Hepatocyte (in vitro differentiated cells): ENCODE measurements at regions not wholly inside any gene's neighbourhood (a gene's known extent, or its start where the extent isn't known, plus 50 kb on each side); places are given as distances from the start of the nearest gene placed in this dataset.
"Not testable (repeated sequence)": the region's sequence is repeated elsewhere in the genome, so short reads cannot be mapped to it uniquely, and the experiment has no call there.

ENCODE experiments used
- EZH2 ChIP-seq: fragments of 200-600 bp; sonication (generic); IDR thresholded peaks from 2 replicates; pipeline ENCODE4 v1.6.1; 2016; ENCODE audit warnings: antibody characterized with exemption, mild to moderate bottlenecking, borderline replicate concordance
- TF ChIP-seq, protein P1 (sequence below): fragments of 200-600 bp; sonication (generic); IDR thresholded peaks from 2 replicates; pipeline ENCODE4 v1.5.1; 2016; ENCODE audit warnings: antibody characterized with exemption, mild to moderate bottlenecking; ENCODE audit not compliant: poor library complexity

DNA sequence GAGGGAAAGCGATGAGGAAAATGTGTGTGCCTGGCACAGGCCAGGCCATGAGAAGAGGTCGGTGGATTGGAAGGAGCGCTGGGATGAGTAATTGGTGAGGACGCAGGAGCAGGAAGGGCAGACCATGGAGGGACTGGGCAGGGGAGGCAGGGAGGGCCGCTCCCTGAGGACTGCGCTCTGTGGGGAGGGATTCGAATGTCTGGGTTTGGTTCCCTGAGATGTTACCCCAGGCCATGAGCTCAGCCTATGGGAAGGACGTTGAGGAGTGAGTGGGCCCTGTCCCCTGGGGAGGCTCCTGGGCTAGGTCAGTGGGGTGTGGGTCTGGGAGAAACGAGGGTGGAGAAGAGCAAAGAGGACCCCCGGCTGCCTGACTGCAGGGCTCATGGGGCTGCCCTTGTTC, 415.2 kb upstream of the NPAP1 start:
- TF ChIP-seq, protein P1, sequence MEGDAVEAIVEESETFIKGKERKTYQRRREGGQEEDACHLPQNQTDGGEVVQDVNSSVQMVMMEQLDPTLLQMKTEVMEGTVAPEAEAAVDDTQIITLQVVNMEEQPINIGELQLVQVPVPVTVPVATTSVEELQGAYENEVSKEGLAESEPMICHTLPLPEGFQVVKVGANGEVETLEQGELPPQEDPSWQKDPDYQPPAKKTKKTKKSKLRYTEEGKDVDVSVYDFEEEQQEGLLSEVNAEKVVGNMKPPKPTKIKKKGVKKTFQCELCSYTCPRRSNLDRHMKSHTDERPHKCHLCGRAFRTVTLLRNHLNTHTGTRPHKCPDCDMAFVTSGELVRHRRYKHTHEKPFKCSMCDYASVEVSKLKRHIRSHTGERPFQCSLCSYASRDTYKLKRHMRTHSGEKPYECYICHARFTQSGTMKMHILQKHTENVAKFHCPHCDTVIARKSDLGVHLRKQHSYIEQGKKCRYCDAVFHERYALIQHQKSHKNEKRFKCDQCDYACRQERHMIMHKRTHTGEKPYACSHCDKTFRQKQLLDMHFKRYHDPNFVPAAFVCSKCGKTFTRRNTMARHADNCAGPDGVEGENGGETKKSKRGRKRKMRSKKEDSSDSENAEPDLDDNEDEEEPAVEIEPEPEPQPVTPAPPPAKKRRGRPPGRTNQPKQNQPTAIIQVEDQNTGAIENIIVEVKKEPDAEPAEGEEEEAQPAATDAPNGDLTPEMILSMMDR: not testable (repeated sequence)
- TF ChIP-seq EZH2: not testable (repeated sequence)
